H9 (cell line): ENCODE measurements at regions not wholly inside any gene's neighbourhood (a gene's known extent, or its start where the extent isn't known, plus 50 kb on each side); places are given as distances from the start of the nearest gene placed in this dataset.

ENCODE experiments used
- DNase-seq: peaks from one replicate; pipeline ENCODE4 v3.0.0-alpha.2; 2017
- H2AFZ ChIP-seq: one replicate; pipeline ENCODE4 v1.6.1; 2013; ENCODE audit warnings: mild to moderate bottlenecking, low read length, control low read depth, moderate library complexity
- H2AK5ac ChIP-seq: 2 replicates; pipeline ENCODE4 v1.6.1; 2013; ENCODE audit warnings: low read length, control low read depth, mixed read lengths; ENCODE audit not compliant: insufficient read length
- H2BK120ac ChIP-seq: one replicate; pipeline ENCODE4 v1.6.1; 2013; ENCODE audit warnings: low read depth, mild to moderate bottlenecking, low read length, control low read depth, inconsistent platforms; ENCODE audit not compliant: poor library complexity, severe bottlenecking
- H2BK12ac ChIP-seq: 2 replicates; pipeline ENCODE4 v1.6.1; 2013; ENCODE audit warnings: low read length, control low read depth, mixed read lengths, low read depth; ENCODE audit not compliant: insufficient read length
- H2BK15ac ChIP-seq: 2 replicates; pipeline ENCODE4 v1.6.1; 2013; ENCODE audit warnings: low read depth, low read length, control low read depth
- H2BK20ac ChIP-seq: one replicate; pipeline ENCODE4 v1.6.1; 2013; ENCODE audit warnings: low read depth, mild to moderate bottlenecking, low read length, control low read depth, inconsistent platforms; ENCODE audit not compliant: poor library complexity, severe bottlenecking
- H2BK5ac ChIP-seq: 2 replicates; pipeline ENCODE4 v1.6.1; 2013; ENCODE audit warnings: low read length, control low read depth, mixed read lengths; ENCODE audit not compliant: insufficient read length
- H3K14ac ChIP-seq: 2 replicates; pipeline ENCODE4 v1.6.1; 2013; ENCODE audit warnings: low read length, control low read depth; ENCODE audit not compliant: insufficient read depth
- H3K18ac ChIP-seq: 2 replicates; pipeline ENCODE4 v1.6.1; 2013; ENCODE audit warnings: low read depth, mild to moderate bottlenecking, mixed read lengths, low read length, control low read depth; ENCODE audit not compliant: insufficient read length
- H3K23ac ChIP-seq: 2 replicates; pipeline ENCODE4 v1.6.1; 2013; ENCODE audit warnings: low read length, control low read depth, mixed read lengths, low read depth; ENCODE audit not compliant: insufficient read length
- H3K23me2 ChIP-seq: 2 replicates; pipeline ENCODE4 v1.6.1; 2013; ENCODE audit warnings: low read depth, mild to moderate bottlenecking, mixed read lengths, low read length, control low read depth; ENCODE audit not compliant: insufficient read length, poor library complexity, severe bottlenecking
- H3K27ac ChIP-seq: 2 replicates; pipeline ENCODE4 v1.5.1; 2013; ENCODE audit warnings: low read length, control low read depth, mixed read lengths, low read depth; ENCODE audit not compliant: insufficient read length
- H3K27me3 ChIP-seq: 2 replicates; pipeline ENCODE4 v1.6.1; 2013; ENCODE audit warnings: low read length, control low read depth, inconsistent platforms; ENCODE audit not compliant: insufficient read depth
- H3K4ac ChIP-seq: 2 replicates; pipeline ENCODE4 v1.6.1; 2013; ENCODE audit warnings: low read depth, mild to moderate bottlenecking, control low read depth, inconsistent platforms, low read length, moderate library complexity
- H3K4me1 ChIP-seq: 2 replicates; pipeline ENCODE4 v1.6.1; 2013; ENCODE audit warnings: low read length, control low read depth, inconsistent platforms; ENCODE audit not compliant: insufficient read depth
- H3K4me2 ChIP-seq: 2 replicates; pipeline ENCODE4 v1.6.1; 2013; ENCODE audit warnings: low read length, control low read depth, mixed read lengths; ENCODE audit not compliant: insufficient read length, insufficient read depth
- H3K56ac ChIP-seq: 2 replicates; pipeline ENCODE4 v1.6.1; 2013; ENCODE audit warnings: low read depth, mild to moderate bottlenecking, mixed read lengths, low read length, control low read depth; ENCODE audit not compliant: insufficient read length
- H3K79me1 ChIP-seq: 2 replicates; pipeline ENCODE4 v1.6.1; 2013; ENCODE audit warnings: low read depth, mild to moderate bottlenecking, moderate library complexity, low read length, control low read depth, inconsistent platforms; ENCODE audit not compliant: insufficient read depth, poor library complexity, severe bottlenecking
- H3K79me2 ChIP-seq: 2 replicates; pipeline ENCODE4 v1.6.1; 2013; ENCODE audit warnings: low read length, control low read depth, inconsistent platforms; ENCODE audit not compliant: insufficient read depth
- H3K9ac ChIP-seq: 2 replicates; pipeline ENCODE4 v1.6.1; 2013; ENCODE audit warnings: low read length, control low read depth, mixed read lengths; ENCODE audit not compliant: insufficient read length; ENCODE audit errors: extremely low read depth
- H3K9me3 ChIP-seq: one replicate; pipeline ENCODE4 v1.6.1; 2013; ENCODE audit warnings: low read depth, low read length, inconsistent platforms; ENCODE audit not compliant: control insufficient read depth
- H3T11ph ChIP-seq: one replicate; pipeline ENCODE4 v1.6.1; 2013; ENCODE audit warnings: mild to moderate bottlenecking, low read length, control low read depth, inconsistent platforms
- H4K20me1 ChIP-seq: one replicate; pipeline ENCODE4 v1.6.1; 2013; ENCODE audit not compliant: control insufficient read depth, insufficient read length, insufficient read depth
- H4K5ac ChIP-seq: 2 replicates; pipeline ENCODE4 v1.6.1; 2013; ENCODE audit warnings: low read depth, mild to moderate bottlenecking, mixed read lengths, low read length, control low read depth; ENCODE audit not compliant: insufficient read length
- H4K8ac ChIP-seq: replicated peaks from 2 replicates; pipeline ENCODE4 v1.6.1; 2013; ENCODE audit warnings: low read length, control low read depth, mixed read lengths, low read depth; ENCODE audit not compliant: insufficient read length
- H4K91ac ChIP-seq: 2 replicates; pipeline ENCODE4 v1.6.1; 2013; ENCODE audit warnings: low read depth, mild to moderate bottlenecking, moderate library complexity, mixed read lengths, low read length, control low read depth; ENCODE audit not compliant: insufficient read length
- H3K27ac Mint-ChIP-seq, 3 experiments: 2 replicates in 2 of 3; 3 replicates in 1 of 3; pipeline ENCODE4 v1.8.0; 2020 to 2021; ENCODE audit warnings: mixed read lengths in 3 of 3, mild to moderate bottlenecking in 1 of 3, moderate library complexity in 1 of 3
- H3K27me3 Mint-ChIP-seq: 2 replicates; pipeline ENCODE4 v1.8.0; 2021; ENCODE audit warnings: low read depth, mild to moderate bottlenecking, moderate library complexity, mixed read lengths
- H3K36me3 Mint-ChIP-seq, 3 experiments: 2 replicates in 2 of 3; 3 replicates in 1 of 3; pipeline ENCODE4 v1.8.0; 2020 to 2021; ENCODE audit warnings: low read depth in 3 of 3, mixed read lengths in 3 of 3; ENCODE audit not compliant: insufficient read depth in 1 of 3
- H3K4me1 Mint-ChIP-seq, 2 experiments: 2 replicates each; pipeline ENCODE4 v1.8.0; 2020; ENCODE audit warnings: mixed read lengths in 2 of 2
- H3K4me3 Mint-ChIP-seq, 2 experiments: 2 replicates in 1 of 2; 3 replicates in 1 of 2; pipeline ENCODE4 v1.8.0; 2020 to 2021; ENCODE audit warnings: mild to moderate bottlenecking in 2 of 2, mixed read lengths in 2 of 2, moderate library complexity in 1 of 2
- H3K9me3 Mint-ChIP-seq, 2 experiments: 2 replicates in 1 of 2; 3 replicates in 1 of 2; pipeline ENCODE4 v1.8.0; 2020; ENCODE audit warnings: mild to moderate bottlenecking in 2 of 2, mixed read lengths in 2 of 2, moderate library complexity in 1 of 2
- CTCF ChIP-seq: fragments of 200-600 bp; sonication (generic); conservative IDR thresholded peaks from 3 replicates; pipeline ENCODE4 v1.8.0; 2021; ENCODE audit warnings: antibody characterized with exemption, mild to moderate bottlenecking

- Mint-ChIP-seq H3K4me1 (peaks cover 45 to 54% of the 10 kb centered on the region in 2 experiments), H3K27ac (no peak overlapping the region; a peak in 1 of 7 replicates), H3K9me3 (peaks cover 0 to 3% of the 10 kb centered on the region in 2 experiments; a peak in 3 of 5 replicates), H3K4me3 (no peak overlapping the region), H3K36me3 (peaks cover 0 to 3% (median 0%) of the 10 kb centered on the region in 3 experiments; a peak in 3 of 7 replicates), H3K27me3 (no peaks in the 10 kb centered on the region)
- no peak overlapping the region for H2BK15ac ChIP-seq
- H3K9ac ChIP-seq: no peak overlapping the region
- no peak overlapping the region for H2BK20ac ChIP-seq
- no peak overlapping the region for H3K4me2 ChIP-seq
- no peaks in the 10 kb centered on the region for H3K9me3 ChIP-seq
- H2AFZ ChIP-seq: no peak overlapping the region
- no peak overlapping the region for H3K14ac ChIP-seq
- H4K5ac ChIP-seq: no peak overlapping the region
- no peak overlapping the region for H3K56ac ChIP-seq
- H3K27ac ChIP-seq: no peak overlapping the region
- H3K79me1 ChIP-seq: no peaks in the 10 kb centered on the region
- no peaks in the 10 kb centered on the region for H3K27me3 ChIP-seq
- no peak overlapping the region for H3K18ac ChIP-seq
- peaks cover 3% of the 10 kb centered on the region for H3K4me1 ChIP-seq
- no peak overlapping the region for H2AK5ac ChIP-seq
- no peak for TF ChIP-seq CTCF
- H4K20me1 ChIP-seq: no peaks in the 10 kb centered on the region
- H3K79me2 ChIP-seq: no peaks in the 10 kb centered on the region
- no peak for DNase-seq
- H4K8ac ChIP-seq: no peak overlapping the region
- H2BK12ac ChIP-seq: no peak overlapping the region
- H3K23me2 ChIP-seq: no peaks in the 10 kb centered on the region
- H3T11ph ChIP-seq: no peak overlapping the region
- no peak overlapping the region for H3K23ac ChIP-seq
- no peak overlapping the region for H4K91ac ChIP-seq
- no peak overlapping the region for H2BK5ac ChIP-seq
- H3K4ac ChIP-seq: no peak overlapping the region
- no peak overlapping the region for H2BK120ac ChIP-seq
Measured at GRCh38 chr4:159981469-159981856, 878.6 kb downstream of the RAPGEF2 start.
